ENCODE measurements at regions not wholly inside any gene's neighbourhood (a gene's known extent, or its start where the extent isn't known, plus 50 kb on each side); places are given as distances from the start of the nearest gene placed in this dataset.

- TF ChIP-seq CTCF (conservative IDR thresholded peaks at IDR 0.05) (no peak), ZFX (IDR thresholded peaks at IDR 0.05) (no peak)
Observed at GRCh38 chr14:100663761-100664052, 63.0 kb upstream of the DLK1 start.
